SK-N-SH (cell line): ENCODE measurements at regions not wholly inside any gene's neighbourhood (a gene's known extent, or its start where the extent isn't known, plus 50 kb on each side); places are given as distances from the start of the nearest gene placed in this dataset.

ENCODE experiments used
- CTCF ChIA-PET: fragments of 300-600, 350-600 bp; formaldehyde crosslinking; extraction: SDS; loops from one replicate; lab custom pipeline; 2021; lab: Yijun Ruan, JAX
- POLR2A ChIA-PET: fragments of 350-600 bp; sonication (Branson Sonifier 250); formaldehyde crosslinking; extraction: SDS; loops from one replicate; lab custom pipeline; 2020; ENCODE audit warnings: antibody characterized with exemption, inconsistent platforms; lab: Yijun Ruan, JAX
- DNase-seq: peaks from one replicate; pipeline ENCODE4 v3.0.0; 2012
- H2AFZ ChIP-seq: fragments of 200-600 bp; sonication (generic); 2 replicates; pipeline ENCODE4 v1.8.1; 2016; ENCODE audit warnings: antibody characterized with exemption, mild to moderate bottlenecking, low read depth
- H3F3A ChIP-seq: fragments of 200-600 bp; sonication (generic); replicated peaks from 2 replicates; pipeline ENCODE3; 2016; ENCODE audit warnings: antibody characterized with exemption, mild to moderate bottlenecking; ENCODE audit not compliant: insufficient read depth
- H3K27ac ChIP-seq, 2 experiments: fragments of 200-500 bp in 1 of 2; fragments of 200-600 bp in 1 of 2; sonication (Bioruptor generic) in 1 of 2; sonication (generic), shearing (Covaris generic) in 1 of 2; 2 replicates each; pipeline versions ENCODE4 v1.5.1 to v1.6.1; 2014 to 2016; ENCODE audit warnings: low read depth in 2 of 2, inconsistent platforms in 1 of 2, low read length in 1 of 2, mild to moderate bottlenecking in 1 of 2, mixed read lengths in 1 of 2
- H3K27me3 ChIP-seq: fragments of 200-600 bp; sonication (generic), shearing (Covaris generic); 2 replicates; pipeline ENCODE4 v1.6.1; 2016; ENCODE audit warnings: mixed run types; ENCODE audit not compliant: insufficient read depth
- H3K36me3 ChIP-seq, 2 experiments: fragments of 200-500 bp in 1 of 2; fragments of 200-600 bp in 1 of 2; sonication (Bioruptor generic) in 1 of 2; sonication (generic) in 1 of 2; replicated peaks in 1 of 2; 2 replicates each; pipeline versions ENCODE3 to v1.5.1; 2014 to 2016; ENCODE audit warnings: low read length in 1 of 2, mild to moderate bottlenecking in 1 of 2; ENCODE audit not compliant: insufficient read depth in 2 of 2, control insufficient read depth in 1 of 2
- H3K4me1 ChIP-seq, 2 experiments: fragments of 200-500 bp in 1 of 2; fragments of 200-600 bp in 1 of 2; sonication (Bioruptor generic) in 1 of 2; sonication (generic), shearing (Covaris generic) in 1 of 2; 2 replicates each; pipeline versions ENCODE4 v1.5.1 to v1.6.1; 2014 to 2016; ENCODE audit warnings: low read depth in 1 of 2, low read length in 1 of 2, mixed run types in 1 of 2; ENCODE audit not compliant: insufficient read depth in 2 of 2, control insufficient read depth in 1 of 2
- H3K4me2 ChIP-seq: fragments of 200-600 bp; sonication (generic), shearing (Covaris generic); 2 replicates; pipeline ENCODE4 v1.6.1; 2017; ENCODE audit warnings: mixed run types
- H3K4me3 ChIP-seq, 2 experiments: fragments of 200-500 bp in 1 of 2; fragments of 200-600 bp in 1 of 2; sonication (Bioruptor generic) in 1 of 2; sonication (generic), shearing (Covaris generic) in 1 of 2; 2 replicates each; pipeline versions ENCODE4 v1.5.1 to v1.8.1; 2014 to 2016; ENCODE audit warnings: low read depth in 2 of 2, inconsistent platforms in 1 of 2, low read length in 1 of 2, mild to moderate bottlenecking in 1 of 2, mixed read lengths in 1 of 2, moderate library complexity in 1 of 2
- H3K79me2 ChIP-seq: fragments of 200-600 bp; sonication (generic); 2 replicates; pipeline ENCODE4 v1.8.1; 2017; ENCODE audit warnings: mild to moderate bottlenecking; ENCODE audit not compliant: insufficient read depth
- H3K9ac ChIP-seq: fragments of 200-600 bp; sonication (generic); 2 replicates; pipeline ENCODE4 v1.6.1; 2017; ENCODE audit warnings: mixed run types
- H3K9me2 ChIP-seq: fragments of 200-600 bp; sonication (generic); 2 replicates; pipeline ENCODE4 v1.6.1; 2017; ENCODE audit warnings: mixed run types
- H3K9me3 ChIP-seq: fragments of 200-600 bp; sonication (generic); 2 replicates; pipeline ENCODE4 v1.6.1; 2017; ENCODE audit warnings: mixed run types, mild to moderate bottlenecking, moderate library complexity
- H4K20me1 ChIP-seq: fragments of 200-600 bp; sonication (generic); 2 replicates; pipeline ENCODE4 v1.6.1; 2017; ENCODE audit warnings: mild to moderate bottlenecking, mixed run types; ENCODE audit not compliant: insufficient read depth
- ELF1 ChIP-seq: IDR thresholded peaks from 2 replicates; pipeline ENCODE4 v1.4.0; 2012
- EP300 ChIP-seq, 2 experiments: IDR thresholded peaks; 2 replicates each; pipeline versions ENCODE4 v1.4.0 to v1.6.1; 2012; ENCODE audit warnings: borderline replicate concordance in 1 of 2, low read depth in 1 of 2, low read length in 1 of 2
- GABPA ChIP-seq: IDR thresholded peaks from 2 replicates; pipeline ENCODE4 v1.4.0; 2012; ENCODE audit warnings: low read depth, mild to moderate bottlenecking
- GATA2 ChIP-seq: sonication (generic); formaldehyde crosslinking; IDR thresholded peaks from 2 replicates; pipeline ENCODE4 v1.5.0; 2020; ENCODE audit warnings: mild to moderate bottlenecking, missing genetic modification reagents
- MAX ChIP-seq: IDR thresholded peaks from 2 replicates; pipeline ENCODE4 v1.4.0; 2012; ENCODE audit warnings: low read depth
- MEF2A ChIP-seq: IDR thresholded peaks from 2 replicates; pipeline ENCODE4 v1.4.0; 2012; ENCODE audit warnings: low read depth, borderline replicate concordance
- MXI1 ChIP-seq: IDR thresholded peaks from 2 replicates; pipeline ENCODE4 v1.6.1; 2012; ENCODE audit warnings: mild to moderate bottlenecking, low read depth, low read length, improper control_type of control experiment
- NFIC ChIP-seq: IDR thresholded peaks from 2 replicates; pipeline ENCODE4 v1.4.0; 2012; ENCODE audit warnings: borderline replicate concordance
- NRF1 ChIP-seq: IDR thresholded peaks from 2 replicates; pipeline ENCODE4 v1.6.1; 2012; ENCODE audit warnings: low read depth, mild to moderate bottlenecking, low read length
- POLR2AphosphoS5 ChIP-seq: IDR thresholded peaks from 2 replicates; pipeline ENCODE4 v1.6.1; 2012; ENCODE audit warnings: low read depth, low read length
- RCOR1 ChIP-seq: fragments of 150-350 bp; IDR thresholded peaks from 2 replicates; pipeline ENCODE4 v1.6.1; 2017; ENCODE audit warnings: antibody characterized with exemption, low read length
- REST ChIP-seq: IDR thresholded peaks from 2 replicates; pipeline ENCODE4 v1.6.1; 2012; ENCODE audit warnings: mild to moderate bottlenecking, low read depth, low read length, moderate library complexity
- RFX5 ChIP-seq: IDR thresholded peaks from 2 replicates; pipeline ENCODE4 v1.6.1; 2012; ENCODE audit warnings: mild to moderate bottlenecking, improper control_type of control experiment, low read length
- RXRA ChIP-seq: IDR thresholded peaks from 2 replicates; pipeline ENCODE4 v1.4.0; 2012; ENCODE audit warnings: low read depth, mild to moderate bottlenecking, borderline replicate concordance
- SIN3A ChIP-seq: IDR thresholded peaks from 2 replicates; pipeline ENCODE4 v1.6.1; 2012; ENCODE audit warnings: low read depth, mild to moderate bottlenecking, low read length, moderate library complexity, borderline replicate concordance
- TAF1 ChIP-seq: IDR thresholded peaks from 2 replicates; pipeline ENCODE4 v1.6.1; 2012; ENCODE audit warnings: low read depth, mild to moderate bottlenecking, low read length, moderate library complexity, borderline replicate concordance
- TCF12 ChIP-seq: IDR thresholded peaks from 2 replicates; pipeline ENCODE4 v1.4.0; 2012
- TEAD4 ChIP-seq: IDR thresholded peaks from 2 replicates; pipeline ENCODE4 v1.4.0; 2012; ENCODE audit warnings: mild to moderate bottlenecking, borderline replicate concordance; ENCODE audit not compliant: insufficient read depth
- USF2 ChIP-seq: fragments of 150-350 bp; IDR thresholded peaks from 2 replicates; pipeline ENCODE4 v1.6.1; 2017; ENCODE audit warnings: antibody characterized with exemption, low read length, low read depth, borderline replicate concordance
- YY1 ChIP-seq: IDR thresholded peaks from 2 replicates; pipeline ENCODE4 v1.4.0; 2012; ENCODE audit warnings: low read depth, mild to moderate bottlenecking
- ZBTB33 ChIP-seq: IDR thresholded peaks from 2 replicates; pipeline ENCODE4 v1.4.0; 2012; ENCODE audit warnings: low read depth, borderline replicate concordance
- WGBS: methylation state at CpG from one replicate; pipeline ENCODE4 v1.1.6; 2017; ENCODE audit warnings: low lambda C conversion rate; 5-methylcytosine and 5-hydroxymethylcytosine counted together

- TF ChIP-seq REST, result no peak
- TF ChIP-seq ELF1, result no peak
- TF ChIP-seq RCOR1, result no peak
These were observed 834.7 kb downstream of the TRHDE start (continued) for GRCh38 chr12:73106896-73107295.

GRCh38 chr12:73110816-73111215, 838.6 kb downstream of the TRHDE start:
- TF ChIP-seq RFX5, result no peak
- no peak for TF ChIP-seq NFIC
- TF ChIP-seq TAF1, result no peak
- no peak for TF ChIP-seq NRF1
- TF ChIP-seq POLR2AphosphoS5, result no peak
- no peak overlapping the region for H3K4me3 ChIP-seq
- WGBS, result 32% methylated on average over 2 of the region's 2 CpGs
- no peaks in the 10 kb centered on the region for H3K79me2 ChIP-seq
- H3K4me1 ChIP-seq, result no peaks in the 10 kb centered on the region; a peak in 1 of 4 replicates
- POLR2A ChIA-PET, result no interaction called here
- no peaks in the 10 kb centered on the region for H3K36me3 ChIP-seq
- H3F3A ChIP-seq, result no peaks in the 10 kb centered on the region
- no peak overlapping the region for H3K9ac ChIP-seq
- no peaks in the 10 kb centered on the region for H3K9me2 ChIP-seq
- DNase-seq, result no peak
- H3K27ac ChIP-seq, result no peak overlapping the region
- no peak overlapping the region for H3K4me2 ChIP-seq
- CTCF ChIA-PET, result no interaction called here
- no peaks in the 10 kb centered on the region for H3K27me3 ChIP-seq
- H2AFZ ChIP-seq, result no peak overlapping the region
- no peaks in the 10 kb centered on the region for H4K20me1 ChIP-seq
- H3K9me3 ChIP-seq, result no peaks in the 10 kb centered on the region

GRCh38 chr12:73112035-73112816, 840.1 kb downstream of the TRHDE start:
- Histone ChIP-seq H3K9me2 (no peaks in the 10 kb centered on the region), H3K27ac (no peak overlapping the region), H3K9ac (no peak overlapping the region), H3F3A (no peaks in the 10 kb centered on the region), H3K36me3 (no peaks in the 10 kb centered on the region), H2AFZ (no peak overlapping the region), H3K4me1 (no peaks in the 10 kb centered on the region), H3K9me3 (no peaks in the 10 kb centered on the region), H3K4me3 (no peak overlapping the region), H3K4me2 (no peak overlapping the region), H3K27me3 (no peaks in the 10 kb centered on the region), H3K79me2 (no peaks in the 10 kb centered on the region), H4K20me1 (no peaks in the 10 kb centered on the region)
- no peak for DNase-seq
- 6% methylated on average over 4 of the region's 4 CpGs for WGBS
- ChIA-PET CTCF (no interaction called here), POLR2A (no interaction called here)
- no peak for TF ChIP-seq TEAD4
- TF ChIP-seq USF2, result no peak
- TF ChIP-seq EP300 (IDR thresholded peaks at IDR 0.05; ENCODE audit: borderline replicate concordance in 1 of 2, low read depth in 1 of 2, low read length in 1 of 2), result no peak
- no peak for TF ChIP-seq RXRA
- no peak for TF ChIP-seq GATA2 (CRISPR knock-in tag)
- no peak for TF ChIP-seq ZBTB33
- no peak for TF ChIP-seq MXI1
- TF ChIP-seq GABPA, result no peak
- no peak for TF ChIP-seq MAX
- no peak for TF ChIP-seq SIN3A
- no peak for TF ChIP-seq YY1
- TF ChIP-seq TCF12, result no peak
- no peak for TF ChIP-seq MEF2A
